CD8-positive, alpha-beta memory T cell (primary cell): ENCODE measurements at regions not wholly inside any gene's neighbourhood (a gene's known extent, or its start where the extent isn't known, plus 50 kb on each side); places are given as distances from the start of the nearest gene placed in this dataset.
A peak's percentile ranks its signal among the peaks of the same experiment; 100 is the strongest.

ENCODE experiments used
- CTCF ChIA-PET: fragments of 350-600 bp; sonication (Branson Sonifier 250); formaldehyde crosslinking; loops from one replicate; lab custom pipeline; 2021; ENCODE audit warnings: antibody characterized with exemption; lab: Charles Lee
- POLR2A ChIA-PET: fragments of 350-600 bp; sonication (Branson Sonifier 250); formaldehyde crosslinking; loops from one replicate; lab custom pipeline; 2021; ENCODE audit warnings: antibody characterized with exemption; lab: Charles Lee
- DNase-seq, 5 donors: peaks; one replicate each; pipeline versions ENCODE4 v3.0.0 to v3.0.0-alpha.2; 2020 to 2022; ENCODE audit warnings: mixed read lengths in 1 of 5
- H3K27ac ChIP-seq: one replicate; pipeline ENCODE4 v1.7.0; 2013; ENCODE audit warnings: low read depth, mild to moderate bottlenecking, low read length, moderate library complexity
- H3K27me3 ChIP-seq: 2 replicates; pipeline ENCODE4 v1.7.0; 2013; ENCODE audit warnings: low read length, mild to moderate bottlenecking; ENCODE audit not compliant: insufficient read depth, poor library complexity, severe bottlenecking
- H3K36me3 ChIP-seq: 2 replicates; pipeline ENCODE4 v1.7.0; 2013; ENCODE audit warnings: mild to moderate bottlenecking, low read length, moderate library complexity; ENCODE audit not compliant: insufficient read depth
- H3K4me1 ChIP-seq: 2 replicates; pipeline ENCODE4 v1.7.0; 2013; ENCODE audit warnings: mild to moderate bottlenecking, low read length, moderate library complexity; ENCODE audit not compliant: insufficient read depth
- H3K4me3 ChIP-seq: 2 replicates; pipeline ENCODE4 v1.7.0; 2013; ENCODE audit warnings: mild to moderate bottlenecking, low read length
- H3K9me3 ChIP-seq: 2 replicates; pipeline ENCODE4 v1.7.0; 2013; ENCODE audit warnings: mild to moderate bottlenecking, low read length
- H3K27ac Mint-ChIP-seq, 8 donors: one replicate each; pipeline ENCODE4 v1.8.0; 2020 to 2021; ENCODE audit warnings: mixed read lengths in 8 of 8, mild to moderate bottlenecking in 6 of 8, inconsistent platforms in 3 of 8, moderate library complexity in 3 of 8
- H3K27me3 Mint-ChIP-seq, 2 donors: one replicate each; pipeline ENCODE4 v1.8.0; 2020 to 2021; ENCODE audit warnings: mixed read lengths in 2 of 2, mild to moderate bottlenecking in 1 of 2, moderate library complexity in 1 of 2
- H3K36me3 Mint-ChIP-seq, 3 donors: one replicate each; pipeline ENCODE4 v1.8.0; 2020 to 2021; ENCODE audit warnings: mixed read lengths in 3 of 3, inconsistent platforms in 1 of 3, mild to moderate bottlenecking in 1 of 3
- H3K4me1 Mint-ChIP-seq, 3 donors: one replicate each; pipeline ENCODE4 v1.8.0; 2020 to 2021; ENCODE audit warnings: mixed read lengths in 3 of 3, inconsistent platforms in 1 of 3, mild to moderate bottlenecking in 1 of 3
- H3K4me3 Mint-ChIP-seq, 7 donors: one replicate each; pipeline ENCODE4 v1.8.0; 2020 to 2021; ENCODE audit warnings: mixed read lengths in 7 of 7, mild to moderate bottlenecking in 6 of 7, moderate library complexity in 4 of 7, inconsistent platforms in 2 of 7
- H3K9me3 Mint-ChIP-seq, 5 donors: one replicate each; pipeline ENCODE4 v1.8.0; 2020 to 2022; ENCODE audit warnings: mixed read lengths in 5 of 5, mild to moderate bottlenecking in 3 of 5, moderate library complexity in 2 of 5, inconsistent platforms in 1 of 5

DNA sequence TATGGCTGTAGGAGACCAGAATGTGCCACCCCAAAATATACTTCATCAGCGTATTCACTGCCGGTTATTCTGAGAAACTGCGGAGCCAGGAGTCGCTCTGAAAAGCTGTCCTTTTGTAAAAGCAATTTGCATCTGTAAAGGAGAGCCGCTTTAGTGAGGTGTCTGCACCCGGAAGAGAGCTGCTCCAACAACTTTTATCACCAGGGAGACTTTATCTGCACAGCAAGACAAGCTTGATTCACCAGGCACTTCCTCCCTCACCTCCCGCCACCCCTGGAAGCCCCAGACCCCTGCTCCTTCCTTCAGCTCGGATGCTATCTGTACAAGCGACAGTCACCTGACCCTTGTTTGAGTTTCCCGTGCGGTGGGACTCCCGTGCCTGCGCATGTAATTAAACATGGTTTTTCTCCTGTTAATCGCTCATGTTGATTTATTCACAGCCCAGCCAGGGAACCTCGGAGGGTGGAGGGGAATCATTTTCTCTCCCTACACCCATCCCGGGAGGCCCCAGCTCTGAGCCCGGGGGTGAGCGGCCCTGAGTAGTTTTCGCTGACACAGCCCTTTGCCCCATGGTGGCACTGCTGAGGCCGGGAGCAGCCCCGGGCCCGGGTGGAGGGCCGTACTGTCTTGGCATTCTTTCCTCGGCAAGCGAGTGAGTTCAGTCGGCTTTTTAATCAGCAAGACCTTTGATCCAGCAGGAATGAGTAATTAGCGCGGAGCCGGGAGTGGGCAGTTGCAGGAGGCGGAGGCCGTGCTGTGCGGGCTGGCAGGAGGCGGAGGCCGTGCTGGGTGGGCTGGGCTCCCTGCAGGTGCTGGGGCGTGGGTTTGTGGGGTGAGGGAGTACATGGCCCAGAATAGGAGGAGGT is 222.7 kb upstream of the CIBAR2 start:
- H3K27ac ChIP-seq: peak overlapping the region; percentile 55
- ChIA-PET CTCF (no interaction called here), POLR2A (no interaction called here)
- H3K9me3 ChIP-seq: no peaks in the 10 kb centered on the region
- peak in 1 of 5 donors; percentile 25 for DNase-seq
- Mint-ChIP-seq H3K27me3 (peaks cover 33 to 58% of the 10 kb centered on the region in 2 donors), H3K27ac (peak overlapping the region in 1 of 8 donors; percentile 22), H3K9me3 (no peaks in the 10 kb centered on the region), H3K4me3 (peak overlapping the region in 4 of 7 donors; percentile 48 to 63 (median 54)), H3K4me1 (peaks cover 6 to 18% (median 7%) of the 10 kb centered on the region in 3 donors), H3K36me3 (peaks cover 0 to 3% (median 0%) of the 10 kb centered on the region in 3 donors)
- H3K27me3 ChIP-seq: no peaks in the 10 kb centered on the region
- peak overlapping the region; percentile 17 for H3K4me3 ChIP-seq
- peaks cover 18% of the 10 kb centered on the region for H3K4me1 ChIP-seq
- no peaks in the 10 kb centered on the region for H3K36me3 ChIP-seq

GRCh38 chr16:85335584-85336491 is 223.6 kb upstream of the CIBAR2 start:
- CTCF ChIA-PET: no interaction called here
- peak overlapping the region in 4 of 7 donors; percentile 48 to 63 (median 54) for H3K4me3 Mint-ChIP-seq
- no peak for DNase-seq
- no peaks in the 10 kb centered on the region for H3K27me3 ChIP-seq
- H3K36me3 ChIP-seq: no peaks in the 10 kb centered on the region
- POLR2A ChIA-PET: no interaction called here
- no peaks in the 10 kb centered on the region for H3K9me3 Mint-ChIP-seq
- peaks cover 0 to 3% (median 0%) of the 10 kb centered on the region in 3 donors for H3K36me3 Mint-ChIP-seq
- H3K9me3 ChIP-seq: no peaks in the 10 kb centered on the region
- H3K4me1 ChIP-seq: peaks cover 11% of the 10 kb centered on the region
- H3K27me3 Mint-ChIP-seq: peaks cover 27 to 54% of the 10 kb centered on the region in 2 donors
- peak overlapping the region; percentile 55 for H3K27ac ChIP-seq
- H3K4me1 Mint-ChIP-seq: peaks cover 2 to 11% (median 6%) of the 10 kb centered on the region in 3 donors
- H3K4me3 ChIP-seq: peak overlapping the region; percentile 17
- no peak overlapping the region for H3K27ac Mint-ChIP-seq

GRCh38 chr16:85337910-85338637 is 225.8 kb upstream of the CIBAR2 start:
- Histone ChIP-seq H3K4me3 (no peak overlapping the region), H3K4me1 (peaks cover 11% of the 10 kb centered on the region), H3K27me3 (no peaks in the 10 kb centered on the region), H3K36me3 (no peaks in the 10 kb centered on the region), H3K27ac (no peak overlapping the region), H3K9me3 (no peaks in the 10 kb centered on the region)
- Mint-ChIP-seq H3K27me3 (peaks cover 25 to 50% of the 10 kb centered on the region in 2 donors), H3K9me3 (no peaks in the 10 kb centered on the region), H3K27ac (no peak overlapping the region), H3K4me1 (peaks cover 2 to 11% (median 6%) of the 10 kb centered on the region in 3 donors), H3K36me3 (peaks cover 0 to 3% (median 0%) of the 10 kb centered on the region in 3 donors), H3K4me3 (no peak overlapping the region)
- POLR2A ChIA-PET: interaction anchor here (0.5 kb wide), 1 partner anchor 15 kb away, joined by 4 read pairs; no protein-coding TSS in a partner anchor
- CTCF ChIA-PET: interaction anchor here (1.8 kb wide), 1 partner anchor 31 kb away, joined by 5 read pairs; no protein-coding TSS in a partner anchor
- DNase-seq: no peak

DNA sequence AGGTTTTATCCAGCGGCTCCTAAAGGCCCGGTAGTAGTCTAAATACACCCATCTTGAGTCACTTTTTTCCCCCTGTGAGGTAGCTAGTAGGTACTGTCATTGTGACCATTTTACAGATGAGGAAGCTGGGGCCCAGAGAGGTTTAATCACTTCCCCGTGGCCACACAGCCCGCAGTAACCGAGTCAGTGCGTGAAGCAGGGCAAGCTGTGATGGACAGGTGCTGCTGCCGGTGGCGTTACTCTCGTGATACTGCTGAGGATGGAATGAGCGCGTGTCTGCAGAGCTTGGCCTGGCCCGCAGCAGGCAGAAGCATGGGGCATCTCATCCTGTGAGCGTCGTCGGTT is 226.3 kb upstream of the CIBAR2 start:
- Mint-ChIP-seq H3K4me3 (no peak overlapping the region), H3K27me3 (peaks cover 25 to 50% of the 10 kb centered on the region in 2 donors), H3K27ac (no peak overlapping the region), H3K4me1 (peaks cover 2 to 11% (median 6%) of the 10 kb centered on the region in 3 donors), H3K9me3 (no peaks in the 10 kb centered on the region), H3K36me3 (peaks cover 0 to 3% (median 0%) of the 10 kb centered on the region in 3 donors)
- DNase-seq: no peak
- CTCF ChIA-PET: interaction anchor here (1.8 kb wide), 1 partner anchor 30 kb away, joined by 5 read pairs; no protein-coding TSS in a partner anchor
- Histone ChIP-seq H3K27me3 (no peaks in the 10 kb centered on the region), H3K4me1 (peaks cover 11% of the 10 kb centered on the region), H3K27ac (no peak overlapping the region), H3K36me3 (no peaks in the 10 kb centered on the region), H3K4me3 (no peak overlapping the region), H3K9me3 (no peaks in the 10 kb centered on the region)
- POLR2A ChIA-PET: no interaction called here

GRCh38 chr16:85338989-85339685 is 226.9 kb upstream of the CIBAR2 start:
- H3K27me3 Mint-ChIP-seq: peaks cover 21 to 48% of the 10 kb centered on the region in 2 donors
- H3K27me3 ChIP-seq: no peaks in the 10 kb centered on the region

DNA sequence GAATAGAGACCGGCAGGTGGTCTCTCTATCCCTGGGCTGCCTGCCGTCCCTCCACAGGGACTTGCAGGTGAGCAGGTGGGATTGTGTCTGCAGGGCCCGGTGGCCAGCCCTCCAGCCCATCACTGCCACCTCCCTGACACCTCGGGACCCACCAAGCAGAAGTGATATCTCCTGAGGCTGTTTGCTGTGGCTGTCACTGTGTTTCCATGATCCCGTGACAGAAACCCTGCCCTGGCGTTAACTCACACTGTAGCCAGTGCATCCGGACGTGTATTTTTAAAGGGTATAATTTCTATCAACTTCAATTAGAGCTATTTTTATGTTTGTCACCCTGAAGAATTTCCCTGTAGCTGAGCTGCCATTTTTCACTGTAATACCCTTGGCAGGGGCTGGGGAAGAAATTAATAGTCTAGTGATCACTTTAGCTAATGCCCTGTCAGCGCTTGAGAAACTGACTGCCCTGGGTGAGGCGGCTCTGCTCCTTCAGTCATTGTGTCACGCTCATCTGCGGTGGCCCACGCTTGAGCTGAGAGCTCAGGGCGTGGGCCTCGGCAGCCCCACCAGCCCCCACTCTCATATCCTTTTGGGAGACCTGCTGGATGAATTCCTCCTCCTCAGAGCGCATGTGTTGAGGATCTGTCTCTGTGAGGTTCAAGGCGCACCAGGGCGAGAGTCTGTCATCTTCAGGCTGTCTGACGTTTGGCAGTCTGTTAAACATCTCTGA is 229.9 kb upstream of the CIBAR2 start:
- H3K36me3 ChIP-seq: no peaks in the 10 kb centered on the region
- peak overlapping the region in 1 of 8 donors; percentile 33 for H3K27ac Mint-ChIP-seq
- no peaks in the 10 kb centered on the region for H3K9me3 Mint-ChIP-seq
- H3K4me1 Mint-ChIP-seq: no peaks in the 10 kb centered on the region
- peaks cover 9 to 26% of the 10 kb centered on the region in 2 donors for H3K27me3 Mint-ChIP-seq
- no peak overlapping the region for H3K4me3 ChIP-seq
- no peak overlapping the region for H3K4me3 Mint-ChIP-seq
- H3K27me3 ChIP-seq: no peaks in the 10 kb centered on the region
- no peaks in the 10 kb centered on the region for H3K9me3 ChIP-seq
- POLR2A ChIA-PET: no interaction called here
- no peak overlapping the region for H3K27ac ChIP-seq
- H3K4me1 ChIP-seq: no peaks in the 10 kb centered on the region
- CTCF ChIA-PET: no interaction called here
- no peak for DNase-seq
- no peaks in the 10 kb centered on the region for H3K36me3 Mint-ChIP-seq

More at GRCh38 chr16:85338989-85339685, 226.9 kb upstream of the CIBAR2 start:
- ChIA-PET POLR2A (no interaction called here), CTCF (interaction anchor here (1.8 kb wide), 1 partner anchor 30 kb away, joined by 5 read pairs; no protein-coding TSS in a partner anchor)
- no peaks in the 10 kb centered on the region for H3K9me3 Mint-ChIP-seq
- no peak for DNase-seq
- Histone ChIP-seq H3K4me1 (peaks cover 10% of the 10 kb centered on the region), H3K4me3 (no peak overlapping the region), H3K27ac (no peak overlapping the region), H3K36me3 (no peaks in the 10 kb centered on the region), H3K9me3 (no peaks in the 10 kb centered on the region)
- H3K4me1 Mint-ChIP-seq: peaks cover 2 to 11% (median 6%) of the 10 kb centered on the region in 3 donors
- H3K36me3 Mint-ChIP-seq: peaks cover 0 to 3% (median 0%) of the 10 kb centered on the region in 3 donors
- no peak overlapping the region for H3K4me3 Mint-ChIP-seq
- H3K27ac Mint-ChIP-seq: no peak overlapping the region
